ENCODE measurements at regions not wholly inside any gene's neighbourhood (a gene's known extent, or its start where the extent isn't known, plus 50 kb on each side); places are given as distances from the start of the nearest gene placed in this dataset.

GRCh38 chr7:36784991-36785940 is 61.0 kb upstream of the AOAH start:
- TF ChIP-seq EP300 (IDR thresholded peaks at IDR 0.05) (no peak), CTCF (IDR thresholded peaks at IDR 0.05) (no peak), POLR2A (IDR thresholded peaks at IDR 0.05; ENCODE audit: low read depth) (no peak)

All from esophagus muscularis mucosa (tissue), 4 donors.